Cardiac septum (tissue), 1 donor: ENCODE measurements at regions not wholly inside any gene's neighbourhood (a gene's known extent, or its start where the extent isn't known, plus 50 kb on each side); places are given as distances from the start of the nearest gene placed in this dataset.

ENCODE experiments used
- DNase-seq: peaks from one replicate; pipeline ENCODE4 v3.0.0-alpha.2; 2020; ENCODE audit warnings: low spot score
- intact Hi-C: fragments of 100-400 bp; cut with DNase I; formaldehyde crosslinking; loops from one replicate; pipeline ENCODE4 v1.14.0; 2022
- donor health status: DM: no; HTN: no; CAD: no.

- DNase-seq = no peak
- intact Hi-C loops = no loop called here
Measured at GRCh38 chr22:49112661-49113626, 714.7 kb downstream of the BRD1 start.

- no peak for DNase-seq
- intact Hi-C loops = no loop called here
Measured at GRCh38 chr22:49112176-49112575, 715.5 kb downstream of the BRD1 start.

- intact Hi-C loops = no loop called here
- DNase-seq = no peak
Measured at GRCh38 chr22:49111085-49111484, 716.6 kb downstream of the BRD1 start.

GRCh38 chr22:49108636-49109315 is 718.9 kb downstream of the BRD1 start:
- intact Hi-C loops = no loop called here

GRCh38 chr22:49107961-49108530 is 719.6 kb downstream of the BRD1 start:
- DNase-seq = peak; percentile 54
- intact Hi-C loops = no loop called here

More at GRCh38 chr22:49108636-49109315, 718.9 kb downstream of the BRD1 start:
- DNase-seq = no peak

GRCh38 chr22:49107561-49107960 is 720.1 kb downstream of the BRD1 start:
- intact Hi-C loops = no loop called here
- DNase-seq = peak; percentile 33

- peak; percentile 31 for DNase-seq
- intact Hi-C loops = no loop called here
Measured at GRCh38 chr22:49106842-49107152, 720.9 kb downstream of the BRD1 start.

- peak; percentile 38 for DNase-seq
- intact Hi-C loops = no loop called here
Measured at GRCh38 chr22:49106096-49106841, 721.4 kb downstream of the BRD1 start.

GRCh38 chr22:49104434-49104833 is 723.2 kb downstream of the BRD1 start:
- intact Hi-C loops = no loop called here
- DNase-seq = peak; percentile 27

GRCh38 chr22:49103314-49104059 is 724.2 kb downstream of the BRD1 start:
- intact Hi-C loops = no loop called here
- DNase-seq = peak; percentile 41

- intact Hi-C loops = no loop called here
- DNase-seq = peak; percentile 36
Measured at GRCh38 chr22:49102367-49102766, 725.3 kb downstream of the BRD1 start.

GRCh38 chr22:49101873-49102272 is 725.8 kb downstream of the BRD1 start:
- peak; percentile 47 for DNase-seq
- intact Hi-C loops = no loop called here

GRCh38 chr22:49101225-49101624 is 726.4 kb downstream of the BRD1 start:
- intact Hi-C loops = no loop called here
- DNase-seq = no peak

- intact Hi-C loops = no loop called here
- no peak for DNase-seq
Measured at GRCh38 chr22:49100773-49101172, 726.9 kb downstream of the BRD1 start.

- intact Hi-C loops = no loop called here
- no peak for DNase-seq
Measured at GRCh38 chr22:49100316-49100715, 727.4 kb downstream of the BRD1 start.

GRCh38 chr22:49099496-49100124 is 728.1 kb downstream of the BRD1 start:
- intact Hi-C loops = no loop called here
- DNase-seq = no peak

GRCh38 chr22:49099089-49099488 is 728.6 kb downstream of the BRD1 start:
- intact Hi-C loops = no loop called here
- no peak for DNase-seq

- intact Hi-C loops = no loop called here
- no peak for DNase-seq
Measured at GRCh38 chr22:49097966-49098365, 729.7 kb downstream of the BRD1 start.
